H1 (cell line): ENCODE measurements at regions not wholly inside any gene's neighbourhood (a gene's known extent, or its start where the extent isn't known, plus 50 kb on each side); places are given as distances from the start of the nearest gene placed in this dataset.

ENCODE experiments used
- GABPA ChIP-seq: IDR thresholded peaks from 2 replicates; pipeline ENCODE4 v1.6.1; 2011; ENCODE audit warnings: mild to moderate bottlenecking, low read length, moderate library complexity, borderline replicate concordance; ENCODE audit not compliant: insufficient read depth
- JUN ChIP-seq: IDR thresholded peaks from 2 replicates; pipeline ENCODE4 v1.6.1; 2011; ENCODE audit warnings: low read depth, mild to moderate bottlenecking, improper control_type of control experiment, low read length
- JUND ChIP-seq: IDR thresholded peaks from 2 replicates; pipeline ENCODE4 v1.6.1; 2011; ENCODE audit warnings: mild to moderate bottlenecking, improper control_type of control experiment, low read length
- RFX5 ChIP-seq: IDR thresholded peaks from 2 replicates; pipeline ENCODE4 v1.6.1; 2011; ENCODE audit warnings: low read depth, low read length, improper control_type of control experiment, borderline replicate concordance
- SIN3A ChIP-seq, 2 experiments: IDR thresholded peaks in 1 of 2; conservative IDR thresholded peaks in 1 of 2; 2 replicates each; pipeline ENCODE4 v1.6.1; 2011 to 2012; ENCODE audit warnings: low read length in 2 of 2, improper control_type of control experiment in 1 of 2, low read depth in 1 of 2, mild to moderate bottlenecking in 1 of 2
- SIRT6 ChIP-seq: IDR thresholded peaks from one replicate; pipeline ENCODE4 v1.7.1; 2012; ENCODE audit warnings: low read length, inconsistent platforms
- SP2 ChIP-seq: IDR thresholded peaks from 2 replicates; pipeline ENCODE4 v1.6.1; 2012; ENCODE audit warnings: mild to moderate bottlenecking, low read length, inconsistent platforms
- TAF1 ChIP-seq: IDR thresholded peaks from 2 replicates; pipeline ENCODE4 v1.6.1; 2011; ENCODE audit warnings: mild to moderate bottlenecking, low read depth, low read length
- TBP ChIP-seq: IDR thresholded peaks from 2 replicates; pipeline ENCODE4 v1.6.1; 2011; ENCODE audit warnings: low read depth, low read length, improper control_type of control experiment

GRCh38 chrX:147749308-147749707 lies 162.4 kb upstream of the FMR1 start (continued):
- TF ChIP-seq RFX5 (no peak), SP2 (no peak), TBP (no peak), JUND (no peak), TAF1 (no peak), GABPA (no peak), JUN (no peak), SIN3A (conservative IDR thresholded peaks at IDR 0.05 in 1 of 2, IDR thresholded peaks at IDR 0.05 in 1 of 2; ENCODE audit: low read depth in 1 of 2, low read length in 2 of 2) (no peak), SIRT6 (no peak)
